GM20000 (cell line): ENCODE measurements at regions not wholly inside any gene's neighbourhood (a gene's known extent, or its start where the extent isn't known, plus 50 kb on each side); places are given as distances from the start of the nearest gene placed in this dataset.

Source experiments
- DNase-seq: peaks from one replicate; pipeline ENCODE4 v3.0.0; 2012; ENCODE audit warnings: low spot score
- TF ChIP-seq, protein P1 (sequence below): IDR thresholded peaks from 2 replicates; pipeline ENCODE4 v1.5.1; 2012; ENCODE audit warnings: mild to moderate bottlenecking, control low read depth; ENCODE audit errors: extremely low read depth, missing control alignments

DNA sequence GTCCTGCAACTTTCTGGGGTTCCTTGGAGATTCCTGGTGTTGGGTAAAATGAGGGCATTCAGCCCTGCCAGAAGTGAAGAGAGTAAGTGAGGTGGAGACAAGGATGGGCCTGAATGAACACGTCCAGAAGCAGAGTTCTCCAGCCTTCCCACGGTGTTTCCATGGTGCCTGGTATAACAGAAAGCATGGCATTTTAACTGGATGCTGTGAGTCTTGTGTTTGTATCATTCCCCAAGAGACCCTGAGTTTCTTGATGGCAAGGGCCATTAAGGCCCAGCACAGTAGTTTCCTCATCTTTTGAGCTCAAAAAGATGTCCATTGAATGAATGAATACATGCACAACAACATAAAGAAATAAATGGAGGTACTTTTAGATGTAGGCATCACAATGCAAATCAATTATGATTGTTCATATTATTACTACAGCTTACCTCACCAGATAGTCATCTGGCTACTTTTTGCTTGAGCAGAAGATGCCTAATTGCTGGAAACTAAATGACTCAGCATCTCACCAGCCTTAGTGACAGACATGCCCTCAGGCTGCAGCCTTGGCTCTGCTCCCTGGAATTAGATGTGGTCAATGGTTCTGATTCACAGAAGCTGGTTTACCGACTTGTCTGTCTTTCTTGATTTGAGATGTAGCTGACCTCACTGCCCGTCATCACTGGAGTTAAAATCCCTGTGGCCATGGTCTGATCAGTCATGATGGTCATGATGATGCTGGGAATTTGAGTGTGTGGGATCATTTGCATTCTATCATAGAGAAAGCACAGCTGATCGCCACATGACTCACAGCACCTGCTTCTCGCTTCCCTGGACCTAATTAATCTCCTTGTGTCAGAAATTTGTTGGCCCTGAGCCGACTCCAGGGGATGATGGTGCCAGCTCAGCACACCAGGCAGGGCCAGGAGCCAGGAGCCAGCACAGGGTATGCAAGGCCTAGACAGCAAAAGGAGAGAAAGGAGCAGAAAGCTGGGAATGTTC, 83.9 kb downstream of the CXCL12 start:
- TF ChIP-seq, protein P1, sequence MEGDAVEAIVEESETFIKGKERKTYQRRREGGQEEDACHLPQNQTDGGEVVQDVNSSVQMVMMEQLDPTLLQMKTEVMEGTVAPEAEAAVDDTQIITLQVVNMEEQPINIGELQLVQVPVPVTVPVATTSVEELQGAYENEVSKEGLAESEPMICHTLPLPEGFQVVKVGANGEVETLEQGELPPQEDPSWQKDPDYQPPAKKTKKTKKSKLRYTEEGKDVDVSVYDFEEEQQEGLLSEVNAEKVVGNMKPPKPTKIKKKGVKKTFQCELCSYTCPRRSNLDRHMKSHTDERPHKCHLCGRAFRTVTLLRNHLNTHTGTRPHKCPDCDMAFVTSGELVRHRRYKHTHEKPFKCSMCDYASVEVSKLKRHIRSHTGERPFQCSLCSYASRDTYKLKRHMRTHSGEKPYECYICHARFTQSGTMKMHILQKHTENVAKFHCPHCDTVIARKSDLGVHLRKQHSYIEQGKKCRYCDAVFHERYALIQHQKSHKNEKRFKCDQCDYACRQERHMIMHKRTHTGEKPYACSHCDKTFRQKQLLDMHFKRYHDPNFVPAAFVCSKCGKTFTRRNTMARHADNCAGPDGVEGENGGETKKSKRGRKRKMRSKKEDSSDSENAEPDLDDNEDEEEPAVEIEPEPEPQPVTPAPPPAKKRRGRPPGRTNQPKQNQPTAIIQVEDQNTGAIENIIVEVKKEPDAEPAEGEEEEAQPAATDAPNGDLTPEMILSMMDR = no peak
- DNase-seq = peak; percentile 45

DNA sequence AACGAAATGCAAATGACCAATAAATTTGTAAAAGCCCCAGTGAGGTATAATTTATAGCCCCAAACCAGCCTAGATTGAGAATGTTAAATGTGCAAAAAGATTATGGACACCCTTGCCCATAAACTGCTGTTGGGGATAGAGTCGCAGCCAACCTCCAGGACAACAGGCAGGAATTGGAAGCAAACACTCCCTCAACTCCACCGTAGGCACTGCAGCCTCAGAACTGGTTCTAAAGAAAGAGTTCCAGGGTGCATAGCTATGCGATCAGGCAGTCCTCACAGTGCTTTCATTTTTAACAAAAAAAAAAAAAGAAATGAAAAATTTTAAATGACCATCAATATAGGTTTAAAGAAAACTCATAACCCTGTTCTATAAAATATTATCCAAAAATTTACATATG, 86.2 kb downstream of the CXCL12 start:
- no peak for DNase-seq
- TF ChIP-seq, protein P1 = no peak

DNA sequence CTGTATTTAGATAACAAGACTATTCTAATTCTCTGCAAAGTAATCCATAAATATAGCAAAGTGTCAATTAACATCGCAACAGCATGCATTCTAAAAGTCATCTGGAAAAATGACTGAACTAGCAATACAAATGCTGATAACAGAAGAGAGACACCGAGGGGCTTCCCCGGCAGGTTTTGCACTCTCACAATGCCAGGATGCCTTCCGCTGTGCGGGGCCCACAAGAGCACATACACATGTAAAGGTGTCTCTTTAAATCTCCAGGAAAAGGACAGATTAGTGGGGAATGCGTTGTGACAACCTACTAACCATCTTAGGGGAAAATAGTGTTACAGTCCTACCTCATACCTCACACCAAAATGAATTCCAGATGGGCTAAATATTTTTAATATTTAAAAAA, 86.9 kb downstream of the CXCL12 start:
- TF ChIP-seq, protein P1 = no peak
- no peak for DNase-seq

DNA sequence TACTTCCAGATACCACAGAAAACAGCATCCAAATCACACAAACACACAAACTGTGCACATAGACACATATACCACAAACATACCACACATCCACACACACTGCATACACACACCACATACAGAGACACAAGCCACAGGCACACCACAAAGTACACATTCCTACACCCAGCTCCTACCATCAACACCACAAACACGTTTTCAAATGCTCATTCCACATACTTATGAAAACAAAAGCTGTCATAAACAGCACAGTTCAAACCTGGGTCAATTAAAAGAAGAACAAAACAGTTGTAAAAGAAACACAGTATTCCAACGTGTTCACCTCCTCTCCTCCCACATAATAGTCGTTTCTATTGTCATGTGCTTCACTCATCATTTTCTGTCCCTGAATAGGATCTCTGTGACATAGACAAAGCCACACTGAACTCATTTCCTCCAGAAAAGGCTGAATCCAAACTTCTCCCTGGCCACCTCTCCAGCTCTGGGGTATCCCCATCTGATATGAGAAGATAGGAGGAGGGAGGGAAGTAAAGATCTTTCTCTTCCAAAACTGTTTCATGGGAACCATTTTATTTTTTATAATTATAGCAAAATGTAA, 89.2 kb downstream of the CXCL12 start:
- TF ChIP-seq, protein P1 = no peak
- DNase-seq = no peak

DNA sequence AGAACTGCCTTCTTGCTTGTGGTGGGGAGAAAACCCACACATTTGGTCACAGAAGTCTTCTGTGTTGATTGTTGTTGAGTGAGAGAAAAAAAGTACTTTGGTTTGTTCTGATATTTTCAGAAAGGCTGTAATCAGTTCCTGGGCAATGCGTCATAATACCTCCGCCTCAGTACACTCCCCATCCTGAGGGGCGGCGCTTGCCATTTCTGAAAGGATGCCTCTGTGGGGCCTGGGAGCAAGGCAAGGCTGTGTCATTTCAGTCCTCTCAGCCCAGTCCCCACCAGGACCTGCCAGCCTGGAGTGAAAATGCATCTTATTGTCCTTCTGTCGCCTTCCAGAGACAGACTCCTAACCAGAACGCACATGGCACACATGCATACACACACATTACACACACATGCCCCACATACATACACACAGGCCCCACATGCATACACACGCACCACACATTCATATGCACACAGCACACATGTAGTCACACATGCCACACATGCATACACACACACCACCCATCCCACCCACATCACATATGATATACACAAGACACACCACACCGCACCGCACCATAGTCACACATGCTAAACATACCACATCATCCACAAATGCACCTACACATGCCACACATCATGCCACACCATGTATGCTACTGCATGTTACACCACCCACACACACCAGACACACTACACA, 90.0 kb downstream of the CXCL12 start:
- TF ChIP-seq, protein P1 = no peak
- no peak for DNase-seq

DNA sequence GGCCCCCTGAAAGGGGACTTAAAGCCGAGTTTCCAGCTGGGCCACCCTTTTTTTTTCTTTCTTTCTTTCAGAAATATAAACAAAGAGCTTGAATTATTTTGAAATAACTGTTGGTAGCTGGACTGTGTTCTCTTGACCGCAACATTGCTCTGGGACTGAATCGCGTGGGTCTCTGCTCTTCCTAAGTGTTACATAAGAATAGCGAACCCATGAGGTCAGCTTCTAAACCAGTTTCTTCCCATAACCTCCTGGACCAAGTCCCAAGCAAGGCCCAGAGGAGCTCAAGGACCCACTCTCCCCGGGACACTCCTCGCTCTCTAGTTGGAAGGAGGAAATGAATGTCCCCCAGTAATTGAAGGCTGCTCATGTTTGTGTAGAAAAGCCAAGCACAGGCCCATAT, 91.1 kb downstream of the CXCL12 start:
- no peak for DNase-seq

More for the DNA sequence above, 91.1 kb downstream of the CXCL12 start:
- TF ChIP-seq, protein P1 = no peak
